ENCODE measurements at regions not wholly inside any gene's neighbourhood (a gene's known extent, or its start where the extent isn't known, plus 50 kb on each side); places are given as distances from the start of the nearest gene placed in this dataset.

DNA sequence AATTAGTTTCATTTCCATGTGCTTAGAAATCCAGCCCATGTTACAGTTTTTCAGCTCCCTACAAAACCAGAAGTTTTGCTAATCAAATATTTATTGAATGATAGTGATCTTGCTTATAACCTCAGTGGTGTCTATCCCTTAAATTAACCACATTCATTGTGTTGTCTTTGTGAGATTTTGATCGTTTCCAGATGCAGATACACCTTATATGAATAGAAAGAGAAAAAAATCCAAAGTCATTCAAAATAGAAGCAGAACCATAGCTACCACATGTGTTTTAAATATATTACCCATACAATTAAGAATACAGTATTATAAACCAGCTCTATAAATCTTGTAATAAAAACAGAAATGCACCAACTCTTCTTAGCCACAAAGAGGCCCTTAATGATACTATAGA, 60.6 kb upstream of the RREB1 start:
- Mint-ChIP-seq H3K4me1 (ENCODE audit: low read depth) (peaks cover 30% of the 10 kb centered on the region), H3K36me3 (ENCODE audit: low read depth) (no peaks in the 10 kb centered on the region), H3K4me3 (ENCODE audit: unreplicated experiment) (no peak overlapping the region), H3K9me3 (ENCODE audit: low read depth) (no peaks in the 10 kb centered on the region), H3K27me3 (ENCODE audit: low read depth) (no peaks in the 10 kb centered on the region), H3K27ac (ENCODE audit: unreplicated experiment) (no peak overlapping the region)
- TF ChIP-seq, protein P1, sequence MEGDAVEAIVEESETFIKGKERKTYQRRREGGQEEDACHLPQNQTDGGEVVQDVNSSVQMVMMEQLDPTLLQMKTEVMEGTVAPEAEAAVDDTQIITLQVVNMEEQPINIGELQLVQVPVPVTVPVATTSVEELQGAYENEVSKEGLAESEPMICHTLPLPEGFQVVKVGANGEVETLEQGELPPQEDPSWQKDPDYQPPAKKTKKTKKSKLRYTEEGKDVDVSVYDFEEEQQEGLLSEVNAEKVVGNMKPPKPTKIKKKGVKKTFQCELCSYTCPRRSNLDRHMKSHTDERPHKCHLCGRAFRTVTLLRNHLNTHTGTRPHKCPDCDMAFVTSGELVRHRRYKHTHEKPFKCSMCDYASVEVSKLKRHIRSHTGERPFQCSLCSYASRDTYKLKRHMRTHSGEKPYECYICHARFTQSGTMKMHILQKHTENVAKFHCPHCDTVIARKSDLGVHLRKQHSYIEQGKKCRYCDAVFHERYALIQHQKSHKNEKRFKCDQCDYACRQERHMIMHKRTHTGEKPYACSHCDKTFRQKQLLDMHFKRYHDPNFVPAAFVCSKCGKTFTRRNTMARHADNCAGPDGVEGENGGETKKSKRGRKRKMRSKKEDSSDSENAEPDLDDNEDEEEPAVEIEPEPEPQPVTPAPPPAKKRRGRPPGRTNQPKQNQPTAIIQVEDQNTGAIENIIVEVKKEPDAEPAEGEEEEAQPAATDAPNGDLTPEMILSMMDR (IDR thresholded peaks at IDR 0.05), result no peak
- no peak for DNase-seq (ENCODE audit: low spot score)

DNA sequence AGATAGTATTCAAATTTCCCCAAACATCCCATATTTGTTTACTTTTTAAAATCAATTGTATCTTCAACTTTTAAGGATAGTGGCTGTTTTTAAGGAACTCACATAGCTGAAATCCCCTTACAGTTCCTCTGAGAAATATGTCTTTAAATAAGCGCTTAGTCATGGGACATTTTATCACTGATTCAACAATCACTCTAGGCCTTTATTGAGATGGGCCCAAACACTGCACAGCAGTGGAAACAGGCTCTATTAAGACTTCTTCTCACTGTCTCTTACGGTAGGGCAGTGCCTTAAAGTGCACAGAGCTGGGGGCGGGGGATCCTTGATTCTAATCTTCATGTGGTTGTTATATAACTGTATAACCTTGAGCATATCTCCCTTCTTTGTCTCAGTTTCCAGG, 59.8 kb upstream of the RREB1 start:
- peak overlapping the region; percentile 72 for H3K27ac Mint-ChIP-seq (ENCODE audit: unreplicated experiment)
- peaks cover 27% of the 10 kb centered on the region for H3K4me1 Mint-ChIP-seq (ENCODE audit: low read depth)
- no peaks in the 10 kb centered on the region for H3K36me3 Mint-ChIP-seq (ENCODE audit: low read depth)
- H3K4me3 Mint-ChIP-seq (ENCODE audit: unreplicated experiment), result no peak overlapping the region
- no peaks in the 10 kb centered on the region for H3K9me3 Mint-ChIP-seq (ENCODE audit: low read depth)
- no peak for DNase-seq (ENCODE audit: low spot score)
- no peaks in the 10 kb centered on the region for H3K27me3 Mint-ChIP-seq (ENCODE audit: low read depth)
- TF ChIP-seq, protein P1 (IDR thresholded peaks at IDR 0.05), result no peak

DNA sequence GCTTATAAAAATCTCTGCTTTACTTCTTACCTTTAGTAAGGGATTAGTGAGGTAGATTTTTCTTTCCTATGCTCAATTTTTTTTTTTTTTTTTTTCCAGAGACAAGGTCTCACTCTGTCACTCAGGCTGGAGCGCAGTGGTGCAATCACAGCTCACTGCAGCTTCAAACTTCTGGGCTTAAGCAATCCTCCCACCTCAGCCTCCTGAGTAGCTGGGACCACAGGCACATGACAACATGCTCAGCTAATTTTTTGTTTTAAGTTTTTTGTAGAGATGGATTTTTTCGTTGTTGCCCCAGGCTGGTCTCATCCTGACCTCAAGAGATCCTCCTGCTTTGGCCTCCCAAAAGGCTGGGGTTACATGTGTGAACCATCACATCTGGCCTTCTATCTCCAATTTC, 58.9 kb upstream of the RREB1 start:
- H3K27ac Mint-ChIP-seq (ENCODE audit: unreplicated experiment), result no peak overlapping the region
- H3K9me3 Mint-ChIP-seq (ENCODE audit: low read depth), result no peaks in the 10 kb centered on the region
- no peaks in the 10 kb centered on the region for H3K36me3 Mint-ChIP-seq (ENCODE audit: low read depth)
- TF ChIP-seq, protein P1 (IDR thresholded peaks at IDR 0.05), result no peak
- H3K4me1 Mint-ChIP-seq (ENCODE audit: low read depth), result peaks cover 25% of the 10 kb centered on the region
- DNase-seq (ENCODE audit: low spot score), result no peak
- no peak overlapping the region for H3K4me3 Mint-ChIP-seq (ENCODE audit: unreplicated experiment)
- H3K27me3 Mint-ChIP-seq (ENCODE audit: low read depth), result no peaks in the 10 kb centered on the region

DNA sequence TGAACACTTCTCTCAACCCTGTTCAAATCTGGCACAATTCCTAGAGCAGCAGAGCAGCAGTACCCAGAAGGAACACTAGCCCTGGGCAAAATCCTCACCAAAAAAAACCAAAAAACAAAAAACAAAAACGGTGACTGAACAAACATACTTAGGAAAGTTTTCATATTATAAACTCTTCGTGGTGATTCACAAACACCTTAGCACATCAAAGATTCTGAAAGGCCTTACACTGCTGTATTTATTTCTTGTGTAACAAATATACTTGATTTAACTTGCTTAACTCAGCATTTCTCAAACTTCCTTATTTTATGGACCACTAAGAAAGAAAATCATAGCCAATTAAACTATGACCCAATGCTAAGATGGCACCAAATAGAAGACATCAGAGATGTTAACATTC, 57.8 kb upstream of the RREB1 start:
- TF ChIP-seq, protein P1 (IDR thresholded peaks at IDR 0.05), result no peak
- DNase-seq (ENCODE audit: low spot score), result no peak
- Mint-ChIP-seq H3K27ac (ENCODE audit: unreplicated experiment) (no peak overlapping the region), H3K36me3 (ENCODE audit: low read depth) (no peaks in the 10 kb centered on the region), H3K4me1 (ENCODE audit: low read depth) (peaks cover 25% of the 10 kb centered on the region), H3K9me3 (ENCODE audit: low read depth) (no peaks in the 10 kb centered on the region), H3K4me3 (ENCODE audit: unreplicated experiment) (no peak overlapping the region), H3K27me3 (ENCODE audit: low read depth) (no peaks in the 10 kb centered on the region)

DNA sequence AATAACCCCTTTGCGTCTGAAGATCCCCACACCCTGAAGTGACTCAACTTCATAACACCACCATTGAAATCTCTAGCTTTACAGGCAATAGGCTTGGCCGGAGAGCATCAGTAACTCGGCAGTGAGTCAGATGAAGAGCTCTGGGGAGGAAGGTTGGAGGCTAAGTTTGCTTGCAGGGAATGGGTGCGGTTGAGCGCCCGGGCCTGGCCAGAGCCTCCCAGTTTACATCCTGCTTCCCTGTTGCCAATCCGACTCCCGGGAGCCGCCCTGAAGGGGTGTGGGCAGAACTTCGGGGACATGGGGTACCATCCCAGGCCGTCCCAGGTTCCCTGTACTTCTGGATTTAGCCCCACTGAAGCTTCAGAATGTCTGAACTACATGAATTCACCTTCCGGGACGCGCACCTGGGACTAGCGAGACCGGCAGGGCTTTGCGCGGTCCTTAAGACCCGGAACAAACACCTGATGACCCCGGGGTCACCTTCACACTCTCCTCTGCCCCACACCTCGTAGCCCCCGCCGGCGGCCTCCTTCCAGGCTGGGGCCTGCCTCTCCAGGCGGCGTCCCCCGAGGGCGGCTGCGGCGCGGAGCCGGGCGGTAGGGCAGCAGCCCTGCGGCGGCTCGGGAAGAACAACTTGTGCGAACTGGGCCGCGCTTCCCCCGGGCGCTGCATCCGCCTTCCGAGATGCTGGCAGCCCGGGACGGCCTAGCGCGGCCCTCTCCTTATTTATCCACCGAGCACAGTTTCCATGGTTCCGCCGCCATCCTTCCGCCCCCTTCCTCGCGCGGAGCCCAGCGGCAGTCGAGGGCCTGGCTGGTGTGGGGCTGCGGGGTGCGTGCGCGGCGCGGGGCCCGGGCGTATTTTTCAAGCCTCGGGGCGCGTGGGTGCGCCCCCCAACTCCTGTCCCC, 56.6 kb upstream of the RREB1 start:
- TF ChIP-seq, protein P1 (IDR thresholded peaks at IDR 0.05), result no peak
- Mint-ChIP-seq H3K36me3 (ENCODE audit: low read depth) (no peaks in the 10 kb centered on the region), H3K4me3 (ENCODE audit: unreplicated experiment) (peak overlapping the region; percentile 55), H3K9me3 (ENCODE audit: low read depth) (no peaks in the 10 kb centered on the region), H3K27me3 (ENCODE audit: low read depth) (no peaks in the 10 kb centered on the region), H3K4me1 (ENCODE audit: low read depth) (peaks cover 25% of the 10 kb centered on the region), H3K27ac (ENCODE audit: unreplicated experiment) (peak overlapping the region; percentile 17)
- no peak for DNase-seq (ENCODE audit: low spot score)
